NCI-H510A treated with DMSO at 0.1 percent for 48 hours (cell line): ENCODE measurements at regions not wholly inside any gene's neighbourhood (a gene's known extent, or its start where the extent isn't known, plus 50 kb on each side); places are given as distances from the start of the nearest gene placed in this dataset.
"Not testable (repeated sequence)": the region's sequence is repeated elsewhere in the genome, so short reads cannot be mapped to it uniquely, and the experiment has no call there.

Experiments
- DNase-seq: peaks from one replicate; lab custom pipeline; 2025; lab: John Stamatoyannopoulos, UW

DNA sequence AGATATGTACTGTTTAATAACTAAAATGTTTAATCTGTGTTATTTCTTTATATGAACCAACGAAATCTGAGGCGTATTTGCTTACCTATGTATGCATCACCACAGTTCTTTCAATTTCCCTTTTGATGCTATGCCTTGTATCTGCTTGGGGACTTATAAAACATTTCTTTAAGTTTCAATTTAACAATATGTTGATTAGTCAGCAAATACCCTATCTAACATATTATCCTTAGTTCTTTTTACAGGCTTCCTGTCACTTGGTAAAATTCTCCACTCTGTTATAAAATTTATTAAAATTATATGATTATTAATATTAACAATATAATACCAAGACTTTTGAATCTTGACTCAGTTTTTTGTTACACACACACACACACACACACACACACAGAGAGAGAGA is 174.3 kb downstream of the CPS1 start:
- no peak for DNase-seq

DNA sequence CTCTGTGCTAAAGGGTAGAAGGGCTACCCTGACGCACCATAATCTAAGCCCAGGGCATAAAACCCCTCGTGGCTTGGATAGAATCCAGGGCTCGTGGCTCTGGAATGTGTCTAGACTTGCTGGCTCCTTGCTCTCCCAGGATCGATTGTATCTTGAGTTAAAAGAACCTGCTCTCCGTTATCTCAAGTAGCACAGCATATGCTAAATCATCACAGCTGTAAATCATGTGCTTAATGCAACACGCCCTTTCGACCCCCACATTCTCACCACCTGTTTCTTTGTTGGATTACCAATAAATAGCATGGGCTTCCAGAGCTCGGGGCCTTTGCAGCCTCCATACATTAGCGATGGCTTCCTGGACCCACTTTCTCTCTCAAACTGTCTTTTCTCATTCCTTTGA is 190.4 kb downstream of the CPS1 start:
- DNase-seq: not testable (repeated sequence)

DNA sequence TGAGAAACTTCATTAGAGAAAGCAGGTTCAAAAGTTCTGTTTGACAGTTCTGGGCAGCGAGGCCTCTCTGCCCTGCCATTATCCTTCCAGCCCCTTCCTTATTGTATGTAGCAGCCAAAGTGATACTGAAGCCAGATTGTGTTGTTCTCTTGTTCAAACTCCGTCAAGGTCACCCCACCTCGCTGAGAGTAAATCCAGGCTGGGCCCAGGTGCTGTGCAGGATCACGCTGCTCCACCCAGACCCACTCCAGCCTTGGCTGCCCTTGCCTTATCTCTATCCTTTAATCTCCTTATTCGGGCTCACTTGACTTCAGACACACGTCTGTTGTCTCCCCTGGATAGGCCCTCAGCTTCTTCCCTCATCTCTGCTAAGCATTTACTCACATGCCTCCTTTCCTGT is 196.1 kb downstream of the CPS1 start:
- no peak for DNase-seq

DNA sequence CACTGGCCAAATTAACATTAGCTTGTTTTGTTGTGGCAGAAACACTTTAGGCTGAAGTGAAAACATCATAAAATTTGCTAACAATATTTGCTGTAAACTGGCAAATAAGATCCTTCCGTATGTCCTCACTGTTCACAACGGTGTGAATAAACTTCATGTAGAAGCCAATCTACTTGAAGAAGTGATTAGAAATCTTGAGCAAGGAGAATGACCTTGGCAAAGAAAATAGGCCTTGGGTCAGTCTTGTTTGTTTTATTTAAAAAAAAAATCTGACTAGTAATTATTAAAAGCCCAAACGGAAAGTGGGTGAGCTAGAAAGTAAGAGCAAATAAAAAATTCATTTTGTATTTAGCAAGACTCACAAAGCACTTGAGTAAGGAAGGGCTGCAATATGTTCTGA is 197.0 kb downstream of the CPS1 start:
- DNase-seq: no peak

DNA sequence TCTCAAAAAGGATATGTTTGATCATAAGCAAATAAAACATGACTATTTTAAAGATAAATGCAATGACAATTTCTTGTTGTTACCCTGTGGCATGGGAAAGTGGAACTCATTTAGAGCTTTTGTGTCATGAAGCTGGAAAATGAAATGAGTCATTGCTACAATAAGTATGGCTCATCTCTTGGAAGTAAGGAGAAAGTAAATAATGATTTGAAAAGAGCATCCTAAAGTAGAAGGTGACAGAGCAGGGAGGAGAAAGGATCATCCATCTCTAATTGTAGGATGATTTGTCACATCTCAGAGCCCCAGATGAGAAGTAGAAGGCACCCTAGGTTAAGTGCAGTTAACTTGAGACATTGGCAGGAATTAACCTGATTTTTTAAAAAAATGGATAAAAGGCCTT is 200.5 kb downstream of the CPS1 start:
- DNase-seq: no peak

DNA sequence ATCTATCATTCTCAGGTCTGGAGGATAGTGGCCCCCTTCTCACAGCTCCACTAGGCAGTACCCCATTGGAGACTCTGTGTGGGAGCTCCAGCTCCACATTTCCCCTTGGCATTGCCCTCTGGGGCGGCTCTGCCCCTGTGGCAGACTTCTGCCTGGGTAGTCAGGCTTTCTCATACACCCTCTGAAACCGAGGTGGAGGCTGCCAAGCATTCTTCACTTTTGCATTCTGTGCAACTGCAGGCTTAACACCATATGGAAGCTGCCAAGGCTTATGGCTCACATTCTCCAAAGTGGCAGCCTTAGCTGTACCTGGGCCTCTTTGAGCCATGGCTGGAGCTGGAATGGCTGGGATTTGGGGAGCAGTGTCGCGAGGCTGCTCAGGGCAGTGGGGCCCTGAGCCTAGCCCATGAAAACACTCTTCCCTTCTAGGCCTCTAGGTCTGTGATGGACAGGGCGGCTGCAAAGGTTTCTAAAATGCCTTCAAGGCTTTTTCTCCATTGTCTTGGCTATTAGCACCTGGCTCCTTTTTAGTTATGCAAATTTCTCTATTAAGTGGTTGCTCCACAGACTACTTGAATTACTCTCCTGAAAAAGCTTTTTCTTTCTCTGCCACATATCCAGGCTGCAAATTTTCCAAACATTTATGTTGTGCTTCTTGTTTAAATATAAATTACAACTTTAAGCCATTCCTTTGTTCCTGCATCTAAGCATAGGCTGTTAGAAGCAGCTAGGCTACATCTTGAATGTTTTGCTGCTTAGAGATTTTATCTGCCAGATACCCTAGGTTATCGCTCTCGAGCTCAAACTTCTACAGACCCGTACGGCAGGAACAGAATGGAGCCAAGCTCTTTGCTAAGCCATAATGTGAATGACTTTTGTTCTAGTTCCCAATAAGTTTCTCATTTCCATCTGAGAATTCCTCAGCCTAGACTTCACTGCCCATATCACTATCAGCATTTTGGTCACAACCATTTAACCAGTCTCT is 206.5 kb downstream of the CPS1 start:
- no peak for DNase-seq

DNA sequence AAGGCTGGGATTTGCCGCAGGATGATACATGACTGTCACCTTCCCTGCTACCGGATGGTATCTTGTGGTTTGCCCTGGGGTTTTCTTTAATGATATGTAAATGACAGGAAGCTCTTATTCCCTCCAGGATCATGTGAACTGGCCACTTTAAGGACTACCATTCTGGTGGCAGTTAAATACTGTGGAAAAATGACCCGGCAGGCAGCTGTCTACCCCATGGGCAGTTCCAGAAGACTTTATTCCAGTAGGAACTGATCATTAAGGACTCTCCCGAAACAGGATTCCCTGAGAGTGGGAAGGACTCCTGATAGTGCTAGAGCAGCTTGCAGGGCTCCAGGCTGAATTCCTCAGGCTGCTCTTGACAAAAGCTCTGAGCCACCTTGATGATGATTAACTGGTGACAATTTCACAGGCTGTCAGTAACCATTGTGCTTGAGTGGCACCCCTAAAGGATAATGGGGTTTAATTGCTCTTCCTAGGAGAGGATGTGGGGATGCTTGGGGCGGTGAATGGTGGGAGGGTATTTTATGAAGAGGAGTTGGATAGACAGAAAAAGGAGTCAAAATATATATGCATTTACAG is 212.0 kb downstream of the CPS1 start:
- no peak for DNase-seq

DNA sequence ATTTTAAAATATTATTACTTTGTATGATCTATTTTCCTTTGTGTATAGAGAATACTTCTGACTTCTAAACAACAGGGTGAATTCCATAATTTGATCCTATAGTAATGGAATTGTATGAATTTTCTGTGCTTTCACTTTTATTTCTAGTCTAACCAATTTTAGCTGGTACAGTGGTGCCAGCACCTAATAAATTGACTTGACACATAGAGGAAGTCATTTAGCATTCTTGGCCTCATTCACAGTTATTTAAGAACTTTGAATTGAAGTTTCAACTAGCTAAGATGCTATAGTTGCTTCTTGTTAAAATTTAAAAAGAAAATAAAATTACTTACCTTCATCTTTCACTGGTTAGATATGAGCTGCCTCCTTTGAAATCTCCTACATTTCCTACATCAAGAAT is 220.4 kb downstream of the CPS1 start:
- DNase-seq: no peak

DNA sequence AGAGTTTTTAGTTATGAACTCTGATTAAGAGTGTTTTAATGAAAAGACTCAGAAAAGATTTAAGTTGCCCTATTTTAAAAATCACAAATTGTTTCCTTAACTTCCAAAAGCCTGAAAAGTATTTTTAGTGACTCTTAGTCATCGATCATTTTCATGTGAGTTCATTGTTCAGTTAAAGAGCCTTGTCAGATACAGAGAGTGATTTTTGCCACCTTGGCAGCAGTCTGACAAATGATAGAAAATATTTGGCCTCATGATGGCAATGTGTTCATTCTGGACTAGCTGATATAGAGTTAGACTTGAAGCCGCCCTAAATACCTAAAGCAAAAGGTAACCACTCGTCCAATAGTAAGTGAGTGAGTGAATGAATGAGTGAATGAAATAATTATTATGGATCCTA is 225.8 kb downstream of the CPS1 start:
- DNase-seq: no peak

DNA sequence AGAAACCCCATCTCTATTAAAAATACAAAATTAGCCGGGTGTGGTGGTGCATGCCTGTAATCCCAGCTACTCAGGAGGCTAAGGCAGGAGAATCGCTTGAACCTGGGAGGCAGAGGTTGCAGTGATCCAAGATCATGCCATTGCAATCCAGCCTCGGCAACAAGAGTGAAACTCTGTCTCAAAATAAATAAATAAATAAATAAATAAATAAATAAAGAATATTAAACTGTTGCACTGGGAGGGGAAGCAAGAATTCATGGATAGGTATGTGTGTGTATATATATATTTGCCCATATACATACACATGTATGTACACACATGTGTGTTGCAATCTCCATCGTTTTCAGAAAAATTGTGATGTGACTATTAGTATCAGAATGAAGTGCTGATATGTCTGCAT is 231.4 kb downstream of the CPS1 start:
- not testable (repeated sequence) for DNase-seq

DNA sequence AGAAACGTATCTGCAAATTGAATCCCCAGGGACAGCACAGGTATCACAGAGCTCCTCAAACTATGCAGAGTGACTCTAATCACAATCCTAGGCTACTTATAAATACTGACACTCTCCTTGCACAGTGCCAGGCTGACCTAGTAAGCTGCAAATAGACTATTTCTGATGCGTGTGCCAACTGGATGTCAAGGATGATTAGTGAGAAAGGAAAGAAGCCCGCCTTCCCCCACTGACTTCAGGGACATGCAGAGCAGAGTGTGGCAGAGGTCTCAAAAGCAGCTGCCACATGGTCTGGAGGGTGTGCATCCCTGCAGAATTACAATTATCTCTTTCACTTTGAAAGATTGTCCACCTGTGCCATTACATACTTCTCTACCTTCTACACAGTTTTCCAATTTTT is 235.6 kb downstream of the CPS1 start:
- no peak for DNase-seq

DNA sequence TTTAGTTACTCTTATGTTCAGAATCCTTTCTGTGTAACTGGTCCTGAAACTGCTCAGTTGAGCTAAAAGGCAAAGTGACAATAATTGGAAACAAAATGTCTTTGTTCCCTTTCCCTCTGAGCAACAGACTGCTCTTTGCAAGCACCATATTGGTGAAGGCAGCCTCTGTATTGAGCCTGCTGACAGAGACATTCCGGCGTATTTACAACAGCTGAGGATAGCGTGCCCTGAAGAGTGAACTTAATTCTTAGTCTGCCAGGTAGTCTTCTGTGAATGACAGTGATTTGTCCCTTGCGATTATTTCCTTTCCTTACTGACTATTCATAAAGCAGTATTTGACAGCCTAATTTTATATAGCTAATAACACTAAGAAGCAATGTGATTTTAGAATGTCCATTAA is 239.1 kb downstream of the CPS1 start:
- DNase-seq: no peak

DNA sequence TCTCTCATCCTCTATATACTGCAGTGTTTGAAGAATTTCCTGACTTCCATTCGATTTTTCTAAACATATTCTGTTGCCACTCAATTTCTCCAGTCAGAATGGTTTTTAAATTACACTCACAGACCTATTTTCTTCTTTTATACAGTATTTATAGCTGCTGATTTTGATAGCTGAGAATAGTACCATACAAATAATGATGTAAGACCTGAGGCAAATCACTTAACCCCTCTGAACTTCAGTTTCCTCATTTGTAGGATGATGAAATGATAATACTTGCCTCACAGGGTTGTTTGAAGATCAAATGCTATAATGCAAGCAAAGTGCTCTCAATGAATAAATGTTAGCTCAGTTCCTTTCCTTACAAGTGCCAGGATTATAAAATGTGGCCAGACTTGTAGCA is 241.8 kb downstream of the CPS1 start:
- DNase-seq: no peak

DNA sequence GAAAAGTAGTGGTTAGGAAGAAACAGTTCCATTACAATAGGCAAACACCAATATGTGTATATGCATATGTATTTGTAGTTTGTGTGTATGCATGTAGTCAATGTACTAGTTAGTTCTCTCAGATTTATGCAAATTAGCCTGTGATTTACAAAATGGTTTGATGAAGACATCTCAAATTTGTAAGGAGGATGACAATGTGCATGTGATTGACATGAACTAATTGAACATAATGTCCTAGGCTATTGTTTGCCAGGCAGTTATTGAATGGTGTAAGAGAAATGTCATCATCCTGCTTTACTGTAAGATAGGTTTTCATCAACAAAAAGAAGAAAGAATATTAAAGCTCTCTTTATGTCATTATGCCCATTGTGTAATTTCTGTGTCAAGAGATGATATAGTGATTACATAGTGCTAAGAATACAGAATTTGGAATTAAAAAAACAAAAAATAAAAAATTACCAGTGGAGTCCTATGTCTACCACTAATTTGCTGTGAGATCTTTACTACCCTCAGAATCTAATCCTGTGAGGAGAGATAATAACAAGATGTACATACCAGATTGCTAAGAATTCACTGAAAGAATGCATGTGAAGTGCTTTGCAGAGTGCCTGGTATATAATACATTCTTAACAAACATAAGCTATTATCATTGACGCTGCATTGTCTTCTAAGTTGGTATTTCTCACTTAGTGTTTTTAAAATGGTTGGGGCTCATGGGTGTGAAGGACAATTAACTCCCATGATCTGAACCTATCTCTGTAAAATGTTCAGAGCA is 258.0 kb downstream of the CPS1 start:
- DNase-seq: no peak

DNA sequence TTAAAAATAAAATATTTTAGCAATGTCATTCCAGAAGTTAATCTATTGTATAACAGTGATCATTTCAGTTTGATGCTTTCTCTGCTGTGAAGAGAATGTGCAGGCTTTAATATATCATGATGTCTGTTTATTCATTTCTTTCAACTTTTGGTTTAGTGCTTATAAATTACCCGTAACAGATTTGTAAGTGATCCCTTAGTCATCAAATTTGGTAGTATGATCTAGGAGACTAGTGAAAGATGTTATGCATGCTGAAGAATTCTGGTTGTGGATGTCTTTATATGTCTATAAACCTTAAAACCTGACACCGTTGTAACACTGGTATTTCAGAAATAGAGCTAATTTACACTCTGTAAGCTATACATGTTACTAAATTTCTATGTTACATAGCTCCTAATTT is 260.4 kb downstream of the CPS1 start:
- no peak for DNase-seq

DNA sequence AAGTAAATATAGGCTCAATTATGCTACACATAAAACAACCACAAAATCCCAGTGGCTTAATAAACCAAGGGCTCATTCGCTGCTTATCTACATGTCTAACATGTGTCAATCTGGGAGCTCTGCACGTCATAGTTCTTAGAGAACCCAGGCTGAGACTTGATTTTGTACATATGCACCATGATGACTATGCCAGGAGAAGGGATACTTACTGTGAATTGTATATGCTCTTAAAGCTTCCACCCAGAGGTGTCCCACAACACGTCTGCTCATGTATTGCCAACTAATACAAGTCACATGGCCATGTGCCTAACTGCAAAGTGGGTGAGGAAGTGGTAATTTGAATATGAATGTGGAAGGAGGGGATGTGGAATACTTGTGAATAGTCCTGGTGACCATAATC is 262.1 kb downstream of the CPS1 start:
- no peak for DNase-seq

DNA sequence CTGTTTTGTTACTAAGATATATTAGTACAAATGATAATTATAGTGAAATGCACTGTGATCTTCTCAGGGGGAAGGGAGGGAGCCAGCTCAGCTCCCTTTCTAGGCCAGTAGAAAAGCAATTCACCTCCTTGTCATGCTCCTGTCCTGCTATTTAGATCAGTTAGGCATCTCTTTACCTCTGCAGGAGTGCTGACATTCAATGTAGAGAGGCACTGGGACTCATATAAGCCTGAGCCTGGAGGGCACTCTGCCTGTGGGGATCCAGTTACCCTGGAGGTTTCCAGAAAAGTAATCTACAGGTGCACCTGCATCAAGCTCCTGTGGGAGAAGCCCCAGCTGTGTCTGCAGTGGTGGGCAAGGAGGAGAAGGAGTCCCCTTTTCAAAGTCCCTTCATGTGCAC is 277.0 kb downstream of the CPS1 start:
- no peak for DNase-seq

DNA sequence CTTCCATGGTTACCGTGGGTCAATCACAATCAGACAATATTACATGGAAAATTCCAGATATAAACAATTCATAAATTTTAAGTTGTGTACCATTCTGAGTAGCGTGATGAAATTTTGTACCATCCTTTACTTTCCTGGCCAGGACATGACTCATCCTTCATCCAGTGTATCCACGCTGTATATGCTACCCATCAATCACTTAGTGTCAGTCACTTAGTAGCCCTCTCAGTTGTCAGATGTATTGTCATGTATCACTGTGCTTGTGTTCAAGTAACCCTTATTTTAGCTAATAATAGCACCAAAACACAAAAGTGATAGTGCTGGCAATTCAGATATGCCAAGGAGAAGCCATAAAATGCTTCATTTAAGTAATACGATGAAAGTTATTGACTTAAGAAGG is 282.6 kb downstream of the CPS1 start:
- DNase-seq: no peak

DNA sequence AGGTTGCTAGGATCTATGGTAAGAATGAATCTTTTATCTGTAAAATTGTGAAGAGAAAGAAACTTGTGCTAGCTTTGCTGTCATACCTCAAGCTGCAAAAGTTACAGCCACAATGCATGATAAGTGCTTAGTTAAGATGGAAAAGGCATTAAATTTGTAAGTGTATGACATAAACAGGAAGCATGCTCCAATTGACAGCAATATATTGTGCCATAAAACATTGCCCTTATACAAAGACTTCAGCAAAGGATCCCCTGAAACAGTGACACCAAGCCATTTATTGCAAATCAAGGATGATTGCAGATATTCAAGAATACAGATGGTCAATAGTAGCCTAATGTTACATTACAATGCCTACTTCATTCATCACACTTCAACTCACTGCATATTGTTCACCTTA is 283.1 kb downstream of the CPS1 start:
- DNase-seq: peak; percentile 36

DNA sequence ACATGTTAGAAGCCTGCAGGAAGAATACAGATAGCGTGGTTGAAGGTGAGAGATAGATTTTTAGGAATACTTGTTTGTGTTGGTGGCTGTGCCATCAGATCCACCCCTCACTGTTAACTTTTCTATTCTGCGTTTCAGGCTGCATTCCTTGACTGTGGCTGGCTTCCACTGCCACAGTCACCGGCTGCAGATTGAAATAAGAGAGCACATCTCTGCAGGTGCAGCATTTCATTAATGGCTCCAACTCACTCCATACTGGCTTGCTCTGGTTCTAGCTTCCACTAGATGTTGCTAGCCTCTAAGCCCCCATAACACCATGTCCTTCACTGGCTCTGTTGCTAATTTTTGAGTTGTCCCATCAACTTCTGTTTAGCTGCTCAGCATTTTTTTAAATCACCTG is 286.5 kb downstream of the CPS1 start:
- DNase-seq: no peak

DNA sequence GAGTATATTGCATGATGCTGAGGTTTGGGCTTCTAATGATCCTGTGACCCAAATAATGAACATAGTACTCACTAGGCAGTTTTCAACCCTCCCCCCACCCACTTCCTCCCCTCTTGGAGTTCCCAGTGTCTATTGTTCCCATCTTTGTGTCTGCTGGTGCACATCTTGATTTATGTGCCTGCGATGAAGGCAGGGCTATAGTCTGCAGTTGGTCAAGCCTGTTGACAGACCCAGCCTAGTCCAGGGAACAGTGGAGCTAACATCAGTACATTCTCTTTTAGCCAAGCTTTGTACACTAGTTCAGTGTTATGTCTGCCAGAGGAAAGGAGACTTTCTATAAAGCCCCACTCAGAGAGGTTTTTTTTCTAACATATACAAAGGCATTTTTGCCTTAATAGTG is 287.6 kb downstream of the CPS1 start:
- no peak for DNase-seq

DNA sequence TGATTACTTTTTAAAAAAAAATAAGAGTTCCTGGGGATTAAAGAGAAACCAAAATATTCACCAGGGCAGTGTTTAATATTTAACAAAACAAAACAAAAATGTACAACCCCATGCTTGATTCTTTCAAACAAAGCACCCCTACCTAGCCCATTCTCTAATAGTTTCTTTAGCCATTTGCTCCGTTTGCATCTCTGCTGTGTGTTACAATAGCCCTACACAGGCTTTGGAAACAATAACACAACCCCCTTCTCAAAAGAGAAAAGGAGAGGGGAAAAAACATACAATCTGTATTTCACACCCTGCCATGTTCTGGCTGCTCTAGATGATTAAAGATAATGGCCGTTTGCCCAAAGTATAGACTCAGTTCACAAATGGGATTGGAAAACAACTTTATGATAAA is 302.9 kb downstream of the CPS1 start:
- no peak for DNase-seq

DNA sequence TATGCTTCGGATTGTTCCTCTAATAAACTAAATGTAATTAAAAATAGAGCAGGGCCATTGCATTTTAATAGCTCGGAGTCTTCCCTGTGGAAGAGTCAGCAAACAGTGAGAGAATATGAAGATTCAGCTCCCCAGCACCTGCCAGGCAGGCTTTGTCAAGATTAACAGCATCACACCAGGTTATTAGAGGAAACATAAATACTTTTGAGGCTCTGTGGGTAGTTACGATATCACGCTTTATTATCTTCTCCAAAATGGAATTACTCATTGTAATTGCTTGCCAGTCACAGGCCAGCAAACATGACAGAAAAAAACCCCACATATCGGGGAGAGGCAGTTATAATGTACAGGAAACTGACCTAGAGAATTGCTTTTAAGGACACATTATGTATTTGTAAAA is 303.9 kb downstream of the CPS1 start:
- no peak for DNase-seq
